GM12865 (cell line): ENCODE measurements at regions not wholly inside any gene's neighbourhood (a gene's known extent, or its start where the extent isn't known, plus 50 kb on each side); places are given as distances from the start of the nearest gene placed in this dataset.

Source experiments
- DNase-seq: peaks from one replicate; pipeline ENCODE4 v3.0.0; 2010; ENCODE audit warnings: low read depth
- H3K4me3 ChIP-seq: 2 replicates; pipeline ENCODE4 v1.5.1; 2011; ENCODE audit warnings: mild to moderate bottlenecking, low read depth, low read length, control low read depth
- TF ChIP-seq, protein P1 (sequence below): IDR thresholded peaks from 2 replicates; pipeline ENCODE4 v1.5.1; 2011; ENCODE audit warnings: low read length, control low read depth, low read depth, inconsistent platforms; ENCODE audit not compliant: insufficient read depth; ENCODE audit errors: missing control alignments

DNA sequence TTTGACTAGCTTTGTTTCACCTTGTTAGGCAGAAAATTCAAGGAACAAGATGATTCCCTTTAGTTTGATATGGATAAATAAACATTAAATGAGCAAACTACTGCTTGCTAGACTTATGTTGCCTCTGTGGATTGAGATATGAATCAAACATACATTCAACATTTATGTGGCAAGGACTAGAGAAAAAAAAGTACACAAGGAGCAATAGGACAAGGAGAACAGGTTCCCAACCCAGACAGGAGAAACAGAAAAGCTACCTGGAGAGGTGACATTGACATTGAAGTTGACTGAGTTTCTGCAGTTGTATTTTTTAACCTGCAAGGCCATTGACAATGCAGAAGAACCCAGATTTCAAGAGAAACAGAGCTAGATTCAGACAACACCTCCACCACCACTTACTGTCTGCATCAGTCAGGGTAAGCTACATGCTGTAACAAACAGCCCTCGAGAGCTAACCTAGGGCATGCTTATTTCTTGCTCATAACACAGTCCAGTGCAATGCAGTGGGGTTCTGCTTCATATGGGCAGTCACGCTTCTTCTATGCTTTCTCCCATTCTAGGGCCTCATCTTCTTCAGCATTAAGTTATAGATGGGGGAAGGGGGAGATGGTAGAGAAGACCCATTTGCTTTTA, 180.9 kb upstream of the LYZL1 start:
- H3K4me3 ChIP-seq, result no peak overlapping the region
- DNase-seq, result no peak
- TF ChIP-seq, protein P1, sequence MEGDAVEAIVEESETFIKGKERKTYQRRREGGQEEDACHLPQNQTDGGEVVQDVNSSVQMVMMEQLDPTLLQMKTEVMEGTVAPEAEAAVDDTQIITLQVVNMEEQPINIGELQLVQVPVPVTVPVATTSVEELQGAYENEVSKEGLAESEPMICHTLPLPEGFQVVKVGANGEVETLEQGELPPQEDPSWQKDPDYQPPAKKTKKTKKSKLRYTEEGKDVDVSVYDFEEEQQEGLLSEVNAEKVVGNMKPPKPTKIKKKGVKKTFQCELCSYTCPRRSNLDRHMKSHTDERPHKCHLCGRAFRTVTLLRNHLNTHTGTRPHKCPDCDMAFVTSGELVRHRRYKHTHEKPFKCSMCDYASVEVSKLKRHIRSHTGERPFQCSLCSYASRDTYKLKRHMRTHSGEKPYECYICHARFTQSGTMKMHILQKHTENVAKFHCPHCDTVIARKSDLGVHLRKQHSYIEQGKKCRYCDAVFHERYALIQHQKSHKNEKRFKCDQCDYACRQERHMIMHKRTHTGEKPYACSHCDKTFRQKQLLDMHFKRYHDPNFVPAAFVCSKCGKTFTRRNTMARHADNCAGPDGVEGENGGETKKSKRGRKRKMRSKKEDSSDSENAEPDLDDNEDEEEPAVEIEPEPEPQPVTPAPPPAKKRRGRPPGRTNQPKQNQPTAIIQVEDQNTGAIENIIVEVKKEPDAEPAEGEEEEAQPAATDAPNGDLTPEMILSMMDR, result no peak

DNA sequence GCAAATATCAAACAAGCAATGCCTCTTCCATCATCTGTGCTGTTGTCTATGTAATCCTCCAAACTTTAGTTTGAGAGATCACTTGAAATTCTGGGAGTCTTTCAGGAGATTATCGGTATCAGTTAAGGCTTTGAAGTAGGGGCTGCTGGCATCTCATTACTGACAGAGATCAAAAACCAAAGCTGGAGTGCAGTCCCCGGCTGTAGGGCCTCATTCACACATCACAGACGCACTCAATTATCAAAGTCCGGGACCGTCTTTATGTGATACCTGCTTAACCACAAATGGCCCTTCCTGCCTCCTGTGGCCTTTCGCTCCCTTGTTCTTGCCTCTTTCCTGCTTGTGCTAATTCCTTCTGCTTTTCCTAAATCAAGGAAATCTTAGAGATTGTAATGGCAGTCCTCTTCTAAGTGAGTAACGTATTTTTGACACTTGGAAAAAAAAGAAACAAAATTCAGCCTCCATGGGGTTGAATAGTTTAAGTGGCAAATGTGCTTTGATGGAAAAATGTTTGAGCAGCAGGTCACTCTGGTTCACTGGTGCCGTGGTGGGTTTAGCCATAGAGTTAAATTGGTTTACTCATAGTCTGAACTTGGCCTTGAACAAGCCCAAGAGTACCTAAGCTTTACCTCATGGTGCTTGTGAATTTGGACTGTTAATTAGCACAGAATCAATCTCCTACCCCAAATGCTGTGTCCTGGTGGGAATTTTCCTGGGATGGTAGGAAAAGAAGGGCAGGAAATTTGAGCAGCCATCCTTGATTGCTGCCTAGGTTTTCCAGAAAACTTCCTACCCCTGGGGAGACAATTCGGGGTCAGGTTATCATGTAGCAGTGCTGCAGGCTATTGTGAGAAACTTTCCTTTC, 178.9 kb upstream of the LYZL1 start:
- no peak overlapping the region for H3K4me3 ChIP-seq
- TF ChIP-seq, protein P1, result no peak
- DNase-seq, result no peak

DNA sequence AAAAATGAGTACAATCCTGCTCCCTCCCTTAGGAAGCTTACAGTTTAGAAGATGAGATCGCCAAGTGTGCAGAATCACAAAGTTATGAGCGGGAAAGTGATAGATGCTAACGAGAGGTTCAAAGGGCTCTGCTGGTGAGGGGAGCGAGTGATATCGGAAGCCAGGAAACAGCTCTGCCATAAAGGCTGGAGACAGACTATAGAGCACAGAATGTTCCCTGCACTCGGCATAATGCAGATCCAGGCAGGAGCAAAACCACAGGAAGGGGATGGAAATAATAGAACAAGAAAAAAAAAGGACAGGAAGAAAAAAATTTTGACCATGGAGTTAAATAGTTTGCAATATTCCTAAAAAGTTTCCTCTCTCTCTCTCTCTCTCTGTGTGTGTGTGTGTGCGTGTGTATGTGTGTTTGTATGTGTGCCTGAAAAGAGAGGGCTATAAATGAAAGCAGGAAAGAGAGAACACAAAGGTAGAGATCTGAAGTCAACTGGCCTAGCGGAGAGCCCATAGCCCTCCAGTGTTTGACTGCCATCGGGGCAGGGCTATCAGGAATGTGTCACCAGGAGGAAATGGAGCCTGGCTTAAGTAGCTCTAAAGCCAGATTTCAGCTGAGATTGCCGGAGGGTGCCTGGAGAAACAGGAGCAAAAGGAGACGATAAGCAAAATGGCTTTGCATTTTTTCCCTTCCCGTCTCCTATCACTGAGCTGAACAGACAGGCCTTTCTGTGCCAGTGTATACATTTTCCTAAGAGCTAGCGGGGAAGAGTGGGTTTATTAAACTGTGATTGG, 175.8 kb upstream of the LYZL1 start:
- no peak for DNase-seq
- H3K4me3 ChIP-seq, result no peak overlapping the region
- TF ChIP-seq, protein P1, result no peak

DNA sequence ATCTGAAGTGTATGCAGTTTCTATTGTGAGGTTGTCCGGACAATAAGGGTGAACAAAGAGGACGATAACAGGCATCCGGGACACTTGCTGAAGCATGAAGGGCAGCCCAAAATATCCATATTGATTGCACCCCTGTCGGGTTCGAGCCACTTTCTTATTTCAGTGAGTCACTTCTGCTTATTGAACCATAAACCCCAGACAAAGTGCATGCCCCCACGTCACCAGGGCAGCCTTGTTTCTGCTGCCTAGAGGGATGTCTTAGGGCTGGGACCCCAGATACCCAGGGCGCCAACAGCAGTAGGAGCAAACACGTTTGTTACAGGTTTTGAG, 175.3 kb upstream of the LYZL1 start:
- TF ChIP-seq, protein P1, result no peak
- no peak for DNase-seq
- no peak overlapping the region for H3K4me3 ChIP-seq

DNA sequence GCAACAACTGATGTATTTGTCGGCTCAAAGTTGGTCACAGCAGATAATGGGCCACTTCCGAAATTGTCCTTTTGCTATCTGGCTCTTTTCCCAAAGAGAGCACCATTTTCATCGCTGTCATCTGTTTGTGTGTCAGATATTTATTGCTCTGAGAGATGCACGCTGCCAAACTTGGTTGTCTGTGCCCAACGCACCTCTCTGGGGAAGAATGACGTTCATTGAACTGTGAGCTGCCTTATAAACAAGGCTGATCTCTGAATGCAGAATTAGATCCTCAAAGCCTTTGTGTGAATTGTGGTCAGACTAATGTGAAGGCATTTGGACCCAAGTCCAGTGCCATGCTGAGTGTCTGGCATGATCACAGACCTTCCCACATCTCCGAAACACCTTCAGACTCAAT, 174.7 kb upstream of the LYZL1 start:
- no peak overlapping the region for H3K4me3 ChIP-seq
- TF ChIP-seq, protein P1, result no peak

DNA sequence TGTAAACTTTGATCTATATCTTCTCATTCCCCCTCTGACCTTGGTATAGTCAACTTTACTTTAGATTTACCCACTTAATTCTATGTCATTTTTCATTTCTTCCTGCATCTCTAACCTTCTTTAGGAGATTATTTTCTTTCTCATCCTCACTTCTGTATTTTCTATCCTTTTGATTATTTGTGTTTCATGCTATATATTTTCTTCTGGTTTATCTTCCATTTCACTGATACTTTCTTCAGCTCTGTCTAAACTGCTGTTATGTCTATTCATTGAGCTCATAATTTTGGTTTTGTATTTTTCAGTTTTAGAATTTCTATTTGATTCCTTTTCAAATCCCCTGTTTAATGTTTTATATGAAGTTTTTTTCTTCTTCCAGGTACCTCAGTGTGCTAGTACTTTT, 171.1 kb upstream of the LYZL1 start:
- TF ChIP-seq, protein P1, result no peak
- no peak overlapping the region for H3K4me3 ChIP-seq
- no peak for DNase-seq

More for the DNA sequence above, 174.7 kb upstream of the LYZL1 start:
- DNase-seq, result no peak
